ENCODE measurements at regions not wholly inside any gene's neighbourhood (a gene's known extent, or its start where the extent isn't known, plus 50 kb on each side); places are given as distances from the start of the nearest gene placed in this dataset.
A peak's percentile ranks its signal among the peaks of the same experiment; 100 is the strongest.

- DNase-seq (ENCODE audit: low read depth), result no peak
Observed at GRCh38 chr5:50964746-50965653, 298.6 kb downstream of the PARP8 start.

- DNase-seq (ENCODE audit: low read depth), result no peak
Observed at GRCh38 chr5:50965654-50966375, 299.4 kb downstream of the PARP8 start.

GRCh38 chr5:50967009-50967562, 300.6 kb downstream of the PARP8 start:
- DNase-seq (ENCODE audit: low read depth), result peak; percentile 18

DNA sequence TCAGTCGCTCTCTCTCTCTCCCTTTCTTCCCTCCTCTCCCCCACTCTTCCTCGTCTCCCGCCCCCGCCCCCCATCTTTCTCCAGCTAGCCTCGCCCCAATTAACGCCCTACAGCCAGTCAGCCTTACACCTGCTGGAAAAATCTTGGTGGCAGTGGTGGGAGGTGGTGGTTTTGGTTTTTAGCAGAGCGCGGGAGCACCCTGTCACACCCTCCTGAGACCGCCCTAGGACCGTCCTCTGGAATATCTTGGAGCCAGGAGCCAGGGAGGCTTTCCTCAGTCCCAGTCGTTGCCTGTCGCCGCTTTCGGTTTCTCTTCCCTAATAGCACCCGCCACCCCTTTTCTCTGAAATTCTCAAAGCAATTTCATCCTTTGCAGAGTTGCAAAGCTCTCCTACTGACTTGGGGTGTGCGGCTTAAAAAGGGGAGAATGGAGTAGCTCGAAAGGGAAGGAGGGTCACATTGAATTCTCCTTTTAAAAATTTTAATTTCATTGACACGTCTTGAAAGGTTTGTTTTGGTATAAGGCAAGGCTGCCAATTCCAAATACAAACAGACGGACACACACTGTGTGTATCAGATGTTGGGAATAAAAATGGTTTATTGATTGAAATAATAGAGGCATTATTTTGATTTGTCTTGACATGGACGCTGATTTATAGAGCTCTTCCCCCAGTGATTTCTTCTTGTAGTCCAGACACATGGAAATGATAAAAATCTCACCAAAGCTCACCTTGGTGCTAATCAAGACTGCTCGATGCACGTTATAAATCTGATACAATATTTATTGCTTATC, 301.3 kb downstream of the PARP8 start:
- DNase-seq (ENCODE audit: low read depth), result peak; percentile 18

DNA sequence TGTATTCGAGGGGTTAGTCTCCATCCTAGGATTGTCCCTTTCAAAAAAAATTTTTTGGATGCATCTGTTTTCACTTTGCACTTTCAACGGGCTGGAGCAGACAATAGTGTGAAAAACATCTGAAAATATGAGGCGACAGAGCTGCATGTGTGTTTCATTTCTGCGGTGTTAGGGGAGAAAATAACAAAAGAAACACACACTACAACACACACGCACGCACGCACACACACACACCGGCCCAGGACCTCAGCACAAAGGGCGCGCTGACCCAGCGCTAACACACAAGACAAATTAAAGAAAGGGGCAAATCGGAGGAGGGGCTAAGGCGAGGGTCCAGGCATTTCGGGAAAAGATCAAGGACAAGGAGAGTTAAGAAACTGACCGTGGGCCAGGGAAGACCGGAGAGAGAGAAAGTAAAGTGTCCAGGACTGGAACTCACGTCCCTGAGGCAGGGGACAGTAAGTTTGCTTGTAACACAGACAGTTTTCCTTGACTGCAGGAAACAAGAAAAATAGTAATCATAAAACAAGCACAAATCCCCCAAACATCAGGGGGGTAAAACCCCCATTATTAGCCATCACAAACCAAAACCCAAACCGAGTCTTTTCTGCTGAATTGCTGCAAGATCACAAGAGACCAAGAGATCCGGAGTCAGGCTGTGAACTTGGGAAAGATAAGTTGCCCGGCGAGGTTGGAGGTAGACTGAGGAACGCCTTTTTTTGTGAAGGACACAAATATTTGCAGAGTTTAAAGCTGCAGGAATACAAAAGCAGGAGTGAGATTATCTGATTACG, 302.1 kb downstream of the PARP8 start:
- DNase-seq (ENCODE audit: low read depth), result no peak

DNA sequence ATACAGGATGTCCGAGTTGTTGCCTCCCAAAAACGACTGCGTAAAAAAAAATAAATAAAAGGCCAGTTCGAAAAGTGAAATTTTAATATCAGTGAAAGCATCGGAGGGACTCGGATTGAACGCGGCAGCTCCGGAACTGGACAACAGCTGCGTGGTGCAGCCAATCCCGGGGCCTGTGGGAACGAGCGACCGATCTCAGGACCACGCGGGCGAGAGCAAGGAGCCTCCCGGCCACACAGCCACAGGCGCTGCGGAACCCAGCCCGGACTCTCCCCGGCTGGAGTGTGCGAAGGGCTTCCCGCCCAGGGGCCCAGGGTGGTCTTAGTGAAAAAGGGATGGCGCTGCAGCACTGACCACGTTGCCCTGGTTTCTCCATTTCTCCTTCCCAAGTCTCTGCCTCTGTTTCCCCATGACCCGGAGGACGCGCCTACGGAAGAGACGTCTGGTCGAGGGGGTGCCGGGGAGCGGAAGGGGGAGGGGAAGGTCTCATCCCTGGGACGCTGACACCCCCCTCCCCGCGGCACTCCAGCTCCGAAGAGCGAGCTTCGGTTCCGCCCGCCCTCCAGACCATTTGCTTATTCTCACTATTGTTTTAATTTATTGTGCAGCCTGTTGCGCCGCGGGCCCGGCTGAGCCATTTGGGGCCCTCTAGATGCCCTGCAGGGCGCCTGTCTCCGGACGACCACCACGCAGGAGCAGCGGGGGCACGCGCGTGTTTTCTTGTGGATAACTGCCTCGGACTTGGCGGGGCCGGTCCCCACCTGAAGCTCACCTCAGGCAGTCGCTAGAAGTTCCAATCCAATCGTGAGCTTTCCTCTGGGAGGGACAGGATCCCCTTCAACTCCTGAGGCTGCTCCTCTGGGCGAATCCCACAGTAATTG, 303.0 kb downstream of the PARP8 start:
- DNase-seq (ENCODE audit: low read depth), result no peak

- no peak for DNase-seq (ENCODE audit: low read depth)
Observed at GRCh38 chr5:50975840-50976239, 309.4 kb downstream of the PARP8 start.

- no peak for DNase-seq (ENCODE audit: low read depth)
Observed at GRCh38 chr5:50978924-50979323, 312.5 kb downstream of the PARP8 start.

- DNase-seq (ENCODE audit: low read depth), result no peak
Observed at GRCh38 chr5:50984640-50985039, 318.2 kb downstream of the PARP8 start.

DNA sequence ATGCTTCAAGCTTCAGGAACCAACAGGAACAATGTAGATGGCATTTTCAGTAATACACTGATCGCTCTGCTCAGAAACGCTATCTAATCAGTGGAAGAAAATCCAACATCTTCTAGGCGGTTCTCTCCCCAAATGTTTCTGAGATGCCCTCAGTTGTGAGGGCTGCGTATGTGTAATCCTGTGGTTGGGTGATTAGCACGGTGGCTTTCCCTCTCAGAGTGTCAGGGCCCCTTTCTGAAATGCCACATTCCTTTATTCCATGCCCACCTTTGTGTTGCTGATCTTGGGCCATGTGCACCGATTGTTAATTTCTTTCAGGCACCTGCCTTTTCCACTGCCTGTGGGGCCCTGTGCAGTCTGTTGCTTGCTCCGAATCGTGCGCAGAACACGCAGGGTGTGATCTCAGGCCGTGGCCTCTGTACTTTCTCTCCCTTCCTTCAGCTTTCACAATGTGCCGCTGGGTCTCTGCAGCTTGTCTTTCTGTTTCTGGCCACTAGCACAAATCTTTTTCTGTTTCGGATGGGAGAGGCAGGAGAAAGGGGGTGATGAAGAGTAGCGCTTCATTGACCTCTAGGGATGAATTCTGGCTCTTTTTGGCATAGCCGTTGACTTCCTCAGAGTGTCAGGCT, 324.0 kb downstream of the PARP8 start:
- DNase-seq (ENCODE audit: low read depth), result no peak

- no peak for DNase-seq (ENCODE audit: low read depth)
Observed at GRCh38 chr5:50995285-50995942, 329.0 kb downstream of the PARP8 start.

GRCh38 chr5:51001227-51001923, 334.9 kb downstream of the PARP8 start:
- no peak for DNase-seq (ENCODE audit: low read depth)

DNA sequence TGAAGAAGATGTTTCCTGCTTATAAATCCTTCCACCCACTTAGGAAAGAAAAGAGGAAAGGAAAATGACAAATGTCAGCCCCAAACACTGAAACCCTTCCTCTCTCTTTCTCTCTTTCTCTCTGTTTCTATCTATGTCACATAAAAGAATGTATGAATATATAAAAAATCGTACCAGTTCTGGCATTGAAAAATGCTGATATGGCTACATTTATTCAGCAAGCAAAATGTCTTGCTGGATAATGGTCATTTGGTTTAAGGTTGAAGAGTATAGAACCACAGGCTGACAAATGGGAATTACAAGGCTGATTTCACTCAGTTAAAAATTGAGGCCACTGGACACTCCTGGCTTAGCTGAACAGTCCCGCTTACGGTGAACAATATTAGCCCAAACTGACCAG, 335.9 kb downstream of the PARP8 start:
- DNase-seq (ENCODE audit: low read depth), result no peak

DNA sequence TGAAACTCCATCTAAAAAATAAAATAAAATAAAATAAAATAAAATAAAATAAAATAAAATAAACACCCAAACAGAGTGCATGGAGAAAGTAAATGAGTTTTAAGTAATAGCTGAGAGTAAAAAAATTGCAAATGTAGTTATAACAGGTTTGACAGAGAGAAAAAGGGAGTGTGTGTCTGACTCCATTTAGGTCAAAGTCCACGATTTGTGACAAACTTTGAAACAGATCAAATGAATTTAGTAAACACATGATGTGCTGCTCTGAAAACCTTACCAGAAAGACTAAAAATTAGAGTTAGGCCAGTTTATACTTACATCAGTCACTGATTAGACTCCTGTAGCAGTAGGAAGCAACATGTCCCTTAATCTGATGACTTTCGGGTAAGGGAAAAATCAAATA, 346.6 kb downstream of the PARP8 start:
- DNase-seq (ENCODE audit: low read depth), result no peak

GRCh38 chr5:51018423-51018822, 352.0 kb downstream of the PARP8 start:
- no peak for DNase-seq (ENCODE audit: low read depth)

DNA sequence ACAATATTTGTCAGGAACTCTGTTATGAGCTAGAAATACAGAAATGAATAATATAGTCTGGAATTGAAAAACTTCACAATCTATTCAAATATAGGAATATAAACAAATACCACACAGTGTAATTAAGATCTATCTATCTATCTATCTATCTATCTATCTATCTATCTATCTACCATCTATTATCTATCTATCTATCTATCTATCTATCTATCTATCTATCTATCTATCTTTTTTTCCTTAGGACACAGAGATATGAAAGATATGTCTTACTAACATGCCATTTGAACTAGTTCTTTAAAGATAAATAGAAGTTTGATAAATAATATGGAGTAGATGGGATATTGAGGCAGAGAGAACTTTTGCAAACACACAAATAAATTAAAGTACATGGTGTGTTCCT, 357.8 kb downstream of the PARP8 start:
- DNase-seq (ENCODE audit: low read depth), result no peak

DNA sequence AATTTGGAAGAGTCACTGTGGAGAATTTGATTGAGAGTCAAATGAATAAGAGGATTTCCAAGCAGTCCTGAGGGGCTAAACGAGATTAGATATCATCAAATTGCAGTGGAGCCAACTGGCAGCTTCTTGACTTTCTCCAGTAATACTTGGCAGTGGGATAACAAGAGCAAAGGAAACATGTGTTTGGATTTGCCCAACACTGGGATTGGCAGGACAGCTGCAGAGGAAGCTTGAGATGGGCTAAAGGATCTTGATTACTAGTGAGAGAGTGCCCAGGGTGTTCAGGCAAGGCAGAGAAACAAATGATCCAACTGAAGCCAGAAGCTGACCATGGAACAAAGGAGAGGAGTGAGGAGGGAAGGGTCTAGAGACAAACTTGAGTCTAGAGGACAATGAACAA, 356.0 kb upstream of the ISL1 start:
- no peak for DNase-seq (ENCODE audit: low read depth)

DNA sequence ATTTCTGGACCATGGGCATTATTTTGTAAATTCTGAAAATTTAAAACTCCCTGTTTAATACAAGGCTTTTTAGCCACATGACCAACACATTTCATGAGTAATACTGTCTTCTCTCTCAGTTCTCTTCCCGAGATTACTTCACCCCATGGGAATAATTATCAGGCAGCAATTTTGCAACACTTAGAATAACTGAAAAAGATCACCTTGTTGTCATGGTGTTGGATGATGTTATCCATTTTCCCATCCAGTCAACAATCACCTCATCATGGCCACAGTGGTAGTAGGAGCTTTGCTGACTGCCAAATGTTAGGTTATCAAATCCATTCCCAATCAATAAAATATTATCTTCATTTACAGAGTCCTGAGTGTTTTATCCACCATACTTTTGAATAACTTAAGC, 354.9 kb upstream of the ISL1 start:
- no peak for DNase-seq (ENCODE audit: low read depth)

DNA sequence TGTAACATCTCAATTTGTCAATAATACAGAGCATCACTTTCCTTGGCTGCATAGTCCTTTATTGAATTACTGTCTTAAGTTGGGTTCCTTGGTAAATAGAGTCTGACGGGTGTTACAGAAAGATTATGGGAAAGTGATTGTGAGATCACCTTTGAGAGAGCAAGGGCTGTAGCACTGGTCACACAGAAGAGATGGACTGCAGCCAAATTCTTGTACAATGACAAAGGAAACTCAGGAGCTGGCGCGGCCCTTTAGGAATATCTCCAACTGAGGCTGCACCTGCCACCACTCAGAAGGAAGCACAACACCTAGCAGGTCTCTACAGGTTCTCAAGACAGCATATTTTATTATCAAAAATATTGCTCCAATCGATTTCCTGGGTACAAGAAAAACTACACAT, 350.0 kb upstream of the ISL1 start:
- DNase-seq (ENCODE audit: low read depth), result no peak
